DOHH2 (cell line): ENCODE measurements at regions not wholly inside any gene's neighbourhood (a gene's known extent, or its start where the extent isn't known, plus 50 kb on each side); places are given as distances from the start of the nearest gene placed in this dataset.

ENCODE experiments used
- H3F3A ChIP-seq: fragments of 200-600 bp; sonication (generic), shearing (Covaris generic); 2 replicates; pipeline ENCODE4 v1.6.0; 2016; ENCODE audit warnings: antibody characterized with exemption, mild to moderate bottlenecking; ENCODE audit not compliant: control insufficient read depth, insufficient read depth
- H3K27ac ChIP-seq: fragments of 200-600 bp; sonication (generic); 2 replicates; pipeline ENCODE4 v1.5.1; 2014; ENCODE audit warnings: low read depth, mild to moderate bottlenecking, low read length, moderate library complexity
- H3K27me3 ChIP-seq: fragments of 200-600 bp; sonication (generic); 2 replicates; pipeline ENCODE4 v1.6.1; 2014; ENCODE audit warnings: mild to moderate bottlenecking, low read length, mixed read lengths; ENCODE audit not compliant: control insufficient read depth
- H3K36me3 ChIP-seq: fragments of 200-600 bp; sonication (generic); 2 replicates; pipeline ENCODE4 v1.6.1; 2014; ENCODE audit warnings: mild to moderate bottlenecking, low read length, moderate library complexity, mixed read lengths; ENCODE audit not compliant: control insufficient read depth
- H3K4me1 ChIP-seq: fragments of 200-600 bp; sonication (generic); 2 replicates; pipeline ENCODE4 v1.6.1; 2014; ENCODE audit warnings: mild to moderate bottlenecking, low read length, mixed read lengths; ENCODE audit not compliant: control insufficient read depth
- H3K4me2 ChIP-seq: fragments of 200-600 bp; sonication (generic); 2 replicates; pipeline ENCODE4 v1.6.0; 2014; ENCODE audit warnings: mild to moderate bottlenecking, low read length, moderate library complexity
- H3K4me3 ChIP-seq: fragments of 200-600 bp; sonication (generic); 2 replicates; pipeline ENCODE4 v1.5.1; 2014; ENCODE audit warnings: mild to moderate bottlenecking, low read length, mixed read lengths
- H3K79me2 ChIP-seq: fragments of 200-600 bp; sonication (generic); 2 replicates; pipeline ENCODE4 v1.6.1; 2014; ENCODE audit warnings: mild to moderate bottlenecking, low read length, mixed read lengths; ENCODE audit not compliant: control insufficient read depth
- H3K9me2 ChIP-seq: fragments of 200-600 bp; sonication (generic); replicated peaks from 2 replicates; pipeline ENCODE4 v1.6.1; 2014; ENCODE audit warnings: mild to moderate bottlenecking, low read length, mixed read lengths; ENCODE audit not compliant: control insufficient read depth
- H3K9me3 ChIP-seq: fragments of 200-600 bp; sonication (generic); 2 replicates; pipeline ENCODE4 v1.6.1; 2014; ENCODE audit warnings: antibody characterized with exemption, low read length, mixed read lengths; ENCODE audit not compliant: control insufficient read depth, insufficient read depth
- H4K20me1 ChIP-seq: fragments of 200-600 bp; sonication (generic); 2 replicates; pipeline ENCODE4 v1.6.0; 2014; ENCODE audit warnings: low read depth, mild to moderate bottlenecking, antibody characterized with exemption, low read length, moderate library complexity; ENCODE audit not compliant: control insufficient read depth, insufficient read depth
- CTCF ChIP-seq: fragments of 200-600 bp; sonication (generic); IDR thresholded peaks from one replicate; pipeline ENCODE4 v1.5.1; 2014; ENCODE audit warnings: antibody characterized with exemption, mild to moderate bottlenecking, low read depth, low read length; ENCODE audit not compliant: poor library complexity, severe bottlenecking
- EZH2phosphoT487 ChIP-seq: fragments of 200-600 bp; sonication (generic); IDR thresholded peaks from 2 replicates; pipeline ENCODE4 v1.6.1; 2017; ENCODE audit warnings: borderline replicate concordance, mild to moderate bottlenecking, antibody characterized with exemption, low read length, moderate library complexity, mixed read lengths

GRCh38 chr5:130957151-130957550 is 207.9 kb downstream of the HINT1 start:
- no peaks in the 10 kb centered on the region for H3K79me2 ChIP-seq
- no peaks in the 10 kb centered on the region for H3K4me1 ChIP-seq
- no peak for TF ChIP-seq EZH2phosphoT487
- no peak for TF ChIP-seq CTCF
- H3K27me3 ChIP-seq, result no peaks in the 10 kb centered on the region
- H3K4me3 ChIP-seq, result no peak overlapping the region
- H4K20me1 ChIP-seq, result no peaks in the 10 kb centered on the region
- H3K27ac ChIP-seq, result no peak overlapping the region
- no peaks in the 10 kb centered on the region for H3K9me3 ChIP-seq
- H3K36me3 ChIP-seq, result no peaks in the 10 kb centered on the region
- H3F3A ChIP-seq, result no peaks in the 10 kb centered on the region
- no peak overlapping the region for H3K4me2 ChIP-seq
- H3K9me2 ChIP-seq, result no peaks in the 10 kb centered on the region

GRCh38 chr5:130955041-130955440 is 210.0 kb downstream of the HINT1 start:
- no peaks in the 10 kb centered on the region for H3K79me2 ChIP-seq
- no peak overlapping the region for H3K4me2 ChIP-seq
- H4K20me1 ChIP-seq, result no peaks in the 10 kb centered on the region
- H3K4me3 ChIP-seq, result no peak overlapping the region
- no peak overlapping the region for H3K27ac ChIP-seq
- no peaks in the 10 kb centered on the region for H3K9me2 ChIP-seq
- no peaks in the 10 kb centered on the region for H3F3A ChIP-seq
- no peaks in the 10 kb centered on the region for H3K4me1 ChIP-seq
- H3K27me3 ChIP-seq, result no peaks in the 10 kb centered on the region
- H3K36me3 ChIP-seq, result no peaks in the 10 kb centered on the region
- H3K9me3 ChIP-seq, result no peaks in the 10 kb centered on the region
- TF ChIP-seq CTCF (no peak), EZH2phosphoT487 (no peak)

GRCh38 chr5:130954336-130954735 is 210.7 kb downstream of the HINT1 start:
- TF ChIP-seq CTCF (no peak), EZH2phosphoT487 (no peak)
- Histone ChIP-seq H3F3A (no peaks in the 10 kb centered on the region), H3K4me3 (no peak overlapping the region), H3K4me2 (no peak overlapping the region), H3K27me3 (no peaks in the 10 kb centered on the region), H4K20me1 (no peaks in the 10 kb centered on the region), H3K9me3 (no peaks in the 10 kb centered on the region), H3K79me2 (no peaks in the 10 kb centered on the region), H3K27ac (no peak overlapping the region), H3K9me2 (no peaks in the 10 kb centered on the region), H3K4me1 (no peaks in the 10 kb centered on the region), H3K36me3 (no peaks in the 10 kb centered on the region)

- no peaks in the 10 kb centered on the region for H3K4me1 ChIP-seq
- H3K4me3 ChIP-seq, result no peak overlapping the region
- H3K9me3 ChIP-seq, result no peaks in the 10 kb centered on the region
- no peaks in the 10 kb centered on the region for H3K9me2 ChIP-seq
- H3K79me2 ChIP-seq, result no peaks in the 10 kb centered on the region
- H3K4me2 ChIP-seq, result no peak overlapping the region
- no peaks in the 10 kb centered on the region for H4K20me1 ChIP-seq
- TF ChIP-seq CTCF (no peak), EZH2phosphoT487 (no peak)
- no peak overlapping the region for H3K27ac ChIP-seq
- H3K27me3 ChIP-seq, result no peaks in the 10 kb centered on the region; the same call in 1 of the 2 replicates
- no peaks in the 10 kb centered on the region for H3F3A ChIP-seq
- no peaks in the 10 kb centered on the region for H3K36me3 ChIP-seq
Measured at GRCh38 chr5:130939059-130939458, 226.0 kb downstream of the HINT1 start.
